Body of pancreas (tissue), 4 donors: ENCODE measurements at regions not wholly inside any gene's neighbourhood (a gene's known extent, or its start where the extent isn't known, plus 50 kb on each side); places are given as distances from the start of the nearest gene placed in this dataset.

ENCODE experiments used
- POLR2A ChIP-seq, 3 donors: fragments of 450-650 bp; IDR thresholded peaks; one replicate each; pipeline ENCODE4 v1.6.1; 2016; ENCODE audit warnings: antibody characterized with exemption in 3 of 3, mild to moderate bottlenecking in 2 of 3
- TF ChIP-seq, protein P1 (sequence below), 7 experiments: fragments of 450-650 bp in 4 of 7; fragments of 200-600 bp in 3 of 7; sonication (generic) in 3 of 7; IDR thresholded peaks; one replicate each; pipeline ENCODE4 v1.5.1; 2016 to 2019; ENCODE audit warnings: antibody characterized with exemption in 7 of 7

DNA sequence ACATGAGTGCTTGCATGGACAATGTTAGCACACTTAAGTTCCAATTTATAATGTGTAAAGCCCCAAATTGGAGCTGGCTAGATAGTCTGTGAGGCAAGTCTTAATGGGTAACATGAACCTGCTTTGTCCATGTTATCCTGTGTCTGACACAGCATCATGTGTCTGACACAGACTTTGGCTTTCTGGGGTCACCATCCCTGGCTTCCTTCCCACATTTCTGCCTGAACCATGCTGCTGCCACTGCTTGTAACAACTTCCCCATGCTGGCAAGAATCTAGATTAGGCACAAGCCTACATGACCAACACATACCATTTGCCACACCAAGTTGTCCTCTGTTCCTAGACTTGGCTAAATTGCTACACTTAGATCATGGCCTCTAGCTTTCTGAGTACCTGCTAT lies 49.8 kb upstream of the ZBTB7C start:
- TF ChIP-seq, protein P1, sequence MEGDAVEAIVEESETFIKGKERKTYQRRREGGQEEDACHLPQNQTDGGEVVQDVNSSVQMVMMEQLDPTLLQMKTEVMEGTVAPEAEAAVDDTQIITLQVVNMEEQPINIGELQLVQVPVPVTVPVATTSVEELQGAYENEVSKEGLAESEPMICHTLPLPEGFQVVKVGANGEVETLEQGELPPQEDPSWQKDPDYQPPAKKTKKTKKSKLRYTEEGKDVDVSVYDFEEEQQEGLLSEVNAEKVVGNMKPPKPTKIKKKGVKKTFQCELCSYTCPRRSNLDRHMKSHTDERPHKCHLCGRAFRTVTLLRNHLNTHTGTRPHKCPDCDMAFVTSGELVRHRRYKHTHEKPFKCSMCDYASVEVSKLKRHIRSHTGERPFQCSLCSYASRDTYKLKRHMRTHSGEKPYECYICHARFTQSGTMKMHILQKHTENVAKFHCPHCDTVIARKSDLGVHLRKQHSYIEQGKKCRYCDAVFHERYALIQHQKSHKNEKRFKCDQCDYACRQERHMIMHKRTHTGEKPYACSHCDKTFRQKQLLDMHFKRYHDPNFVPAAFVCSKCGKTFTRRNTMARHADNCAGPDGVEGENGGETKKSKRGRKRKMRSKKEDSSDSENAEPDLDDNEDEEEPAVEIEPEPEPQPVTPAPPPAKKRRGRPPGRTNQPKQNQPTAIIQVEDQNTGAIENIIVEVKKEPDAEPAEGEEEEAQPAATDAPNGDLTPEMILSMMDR (IDR thresholded peaks at IDR 0.05) = no peak
- TF ChIP-seq POLR2A (IDR thresholded peaks at IDR 0.05) = no peak
